HUES64 (cell line): ENCODE measurements at regions not wholly inside any gene's neighbourhood (a gene's known extent, or its start where the extent isn't known, plus 50 kb on each side); places are given as distances from the start of the nearest gene placed in this dataset.

ENCODE experiments used
- H3K27ac ChIP-seq: 2 replicates; pipeline ENCODE4 v1.7.0; 2013; ENCODE audit warnings: low read depth, low read length, inconsistent platforms
- H3K27me3 ChIP-seq: 2 replicates; pipeline ENCODE4 v1.6.1; 2013; ENCODE audit warnings: mild to moderate bottlenecking, low read length; ENCODE audit not compliant: insufficient read depth
- H3K36me3 ChIP-seq: 2 replicates; pipeline ENCODE4 v1.6.1; 2013; ENCODE audit warnings: mild to moderate bottlenecking, low read length; ENCODE audit not compliant: insufficient read depth
- H3K4me1 ChIP-seq: 2 replicates; pipeline ENCODE4 v1.6.1; 2013; ENCODE audit warnings: mild to moderate bottlenecking, low read length, moderate library complexity; ENCODE audit not compliant: insufficient read depth
- H3K4me3 ChIP-seq: 2 replicates; pipeline ENCODE4 v1.5.1; 2013; ENCODE audit warnings: mild to moderate bottlenecking, low read length, moderate library complexity
- H3K9ac ChIP-seq: 2 replicates; pipeline ENCODE4 v1.6.1; 2013; ENCODE audit warnings: mild to moderate bottlenecking, low read depth, low read length
- H3K9me3 ChIP-seq: 2 replicates; pipeline ENCODE4 v1.6.1; 2013; ENCODE audit warnings: low read depth, low read length; ENCODE audit not compliant: insufficient read depth
- WGBS: fragments of 150-250, 120-280 bp; methylation state at CpG from one replicate; pipeline ENCODE4 v1.1.7; 2013; ENCODE audit warnings: missing lambda C conversion rate; 5-methylcytosine and 5-hydroxymethylcytosine counted together

DNA sequence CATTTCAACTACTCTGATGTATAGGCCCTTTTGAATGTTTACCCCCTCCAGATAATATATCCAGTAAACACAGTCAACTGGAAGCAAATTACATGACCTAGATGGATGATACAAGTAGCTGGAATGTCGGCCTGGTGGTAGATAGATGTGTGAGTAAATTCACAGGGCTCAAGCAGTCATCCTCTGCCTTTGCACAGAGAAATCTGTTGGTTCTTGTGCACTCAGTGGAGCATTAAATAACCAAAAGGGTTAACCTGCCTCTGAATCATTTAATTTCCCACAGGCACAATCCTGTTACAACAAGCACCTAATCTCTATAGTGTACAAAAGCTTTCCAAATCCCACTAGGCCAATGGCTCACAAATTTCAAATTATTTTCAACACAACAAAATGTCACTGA is 668.3 kb downstream of the DNAH5 start:
- no peak overlapping the region for H3K4me3 ChIP-seq
- H3K36me3 ChIP-seq: no peaks in the 10 kb centered on the region
- no peaks in the 10 kb centered on the region for H3K9me3 ChIP-seq
- no peaks in the 10 kb centered on the region for H3K4me1 ChIP-seq
- H3K27ac ChIP-seq: no peak overlapping the region
- WGBS: 95% methylated on average over 1 of the region's 1 CpG
- H3K9ac ChIP-seq: no peak overlapping the region
- H3K27me3 ChIP-seq: no peaks in the 10 kb centered on the region

DNA sequence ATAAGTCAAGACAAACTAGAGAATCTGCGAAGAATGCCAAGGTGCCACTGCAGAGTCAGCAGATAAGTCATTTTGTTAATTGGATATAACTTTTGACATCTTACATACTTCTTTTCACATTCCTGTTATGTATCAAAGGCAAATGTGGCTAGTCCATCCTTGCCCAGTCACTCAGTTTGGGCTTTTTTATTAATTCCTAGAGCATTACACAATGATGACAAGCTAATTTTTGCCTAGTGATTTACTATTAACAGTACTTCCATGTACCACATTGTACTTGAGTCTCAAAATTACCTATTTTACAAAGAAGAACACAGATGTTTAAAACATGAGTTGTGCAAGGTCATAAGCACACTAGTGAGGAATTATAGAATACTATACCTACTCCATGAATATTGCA is 680.8 kb downstream of the DNAH5 start:
- WGBS: 92% methylated on average over 1 of the region's 1 CpG
- Histone ChIP-seq H3K27me3 (no peaks in the 10 kb centered on the region), H3K9me3 (no peaks in the 10 kb centered on the region), H3K36me3 (no peaks in the 10 kb centered on the region), H3K4me1 (no peaks in the 10 kb centered on the region), H3K9ac (no peak overlapping the region), H3K27ac (no peak overlapping the region), H3K4me3 (no peak overlapping the region)

DNA sequence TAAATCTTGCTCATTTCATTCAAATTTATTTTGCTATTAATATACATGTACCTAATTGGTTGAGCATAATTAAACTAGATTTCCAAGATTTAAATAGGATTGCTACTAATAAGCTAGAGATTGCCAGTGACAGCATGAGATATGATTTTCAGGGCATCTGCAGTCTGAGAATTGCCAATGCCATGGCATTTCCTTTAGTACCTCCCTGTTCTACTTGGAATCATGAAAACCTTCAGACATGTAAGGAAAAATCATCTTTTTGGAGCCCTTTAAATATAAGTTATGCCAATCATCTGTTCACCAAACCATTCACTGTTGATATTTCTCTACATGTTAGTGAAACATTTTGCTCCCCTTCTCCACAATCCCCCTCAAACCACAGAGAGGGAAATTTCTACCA is 691.4 kb downstream of the DNAH5 start:
- Histone ChIP-seq H3K27me3 (no peaks in the 10 kb centered on the region), H3K9ac (no peak overlapping the region), H3K9me3 (no peaks in the 10 kb centered on the region), H3K36me3 (no peaks in the 10 kb centered on the region), H3K27ac (no peak overlapping the region), H3K4me1 (no peaks in the 10 kb centered on the region), H3K4me3 (no peak overlapping the region)

- Histone ChIP-seq H3K36me3 (no peaks in the 10 kb centered on the region), H3K9ac (no peak overlapping the region), H3K27me3 (no peaks in the 10 kb centered on the region), H3K27ac (no peak overlapping the region), H3K9me3 (no peaks in the 10 kb centered on the region), H3K4me3 (no peak overlapping the region), H3K4me1 (no peaks in the 10 kb centered on the region)
- WGBS: 98% methylated on average over 3 of the region's 5 CpGs
Observed at GRCh38 chr5:13252699-13253098, 691.8 kb downstream of the DNAH5 start.

DNA sequence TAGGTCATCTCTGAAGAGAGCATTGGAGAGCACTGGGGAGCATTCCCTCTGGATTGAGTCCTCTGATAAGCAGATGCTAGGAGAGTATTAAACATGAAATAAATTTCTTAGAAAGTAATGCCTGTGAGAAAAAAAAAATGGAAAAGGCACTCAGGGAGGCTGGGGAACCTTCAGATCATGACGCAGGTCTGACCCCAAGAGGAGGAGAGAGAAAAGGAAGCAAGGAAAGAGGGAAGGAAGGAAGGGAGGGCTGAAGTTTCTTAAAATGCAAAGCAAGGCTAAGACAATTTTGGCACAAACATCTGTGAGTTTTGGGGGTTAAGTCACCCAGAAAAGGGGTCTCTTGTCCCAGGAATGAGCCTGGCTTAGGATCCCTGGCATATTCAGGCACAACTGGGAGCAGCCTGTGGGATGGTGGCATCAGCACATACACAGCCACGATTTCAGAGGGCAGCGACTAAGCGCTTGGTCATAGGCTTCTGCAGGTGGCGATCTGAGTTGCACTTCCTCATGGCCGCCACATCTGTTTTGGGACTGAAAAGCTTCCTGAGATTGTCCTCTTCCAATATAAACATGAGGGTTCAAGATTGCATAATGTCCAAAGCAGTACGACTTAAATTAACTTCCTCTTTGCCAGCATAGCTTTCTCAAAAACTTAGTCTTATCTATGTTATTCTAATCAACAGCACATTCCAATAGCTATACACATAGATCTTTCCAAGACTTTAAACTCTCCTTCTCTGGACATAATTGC is 692.7 kb downstream of the DNAH5 start:
- Histone ChIP-seq H3K27ac (no peak overlapping the region), H3K27me3 (no peaks in the 10 kb centered on the region), H3K4me1 (peaks cover 2% of the 10 kb centered on the region; the same call in 1 of the 2 replicates), H3K9ac (no peak overlapping the region), H3K9me3 (no peaks in the 10 kb centered on the region), H3K36me3 (no peaks in the 10 kb centered on the region), H3K4me3 (no peak overlapping the region)
- WGBS: 81% methylated on average over 7 of the region's 7 CpGs

- Histone ChIP-seq H3K9me3 (no peaks in the 10 kb centered on the region), H3K9ac (no peak overlapping the region), H3K27me3 (no peaks in the 10 kb centered on the region), H3K4me1 (peaks cover 12% of the 10 kb centered on the region; the same call in 1 of the 2 replicates), H3K36me3 (no peaks in the 10 kb centered on the region), H3K4me3 (no peak overlapping the region), H3K27ac (no peak overlapping the region)
- 88% methylated on average over 3 of the region's 4 CpGs for WGBS
Observed at GRCh38 chr5:13250464-13251291, 693.8 kb downstream of the DNAH5 start.

GRCh38 chr5:13249854-13250253 is 694.6 kb downstream of the DNAH5 start:
- Histone ChIP-seq H3K36me3 (no peaks in the 10 kb centered on the region), H3K9me3 (0 out of 2 replicates have a peak, but pooled peaks cover 1% of the 10 kb centered on the region), H3K4me3 (no peak overlapping the region), H3K4me1 (peaks cover 15% of the 10 kb centered on the region; the same call in 1 of the 2 replicates), H3K27ac (no peak overlapping the region), H3K9ac (no peak overlapping the region), H3K27me3 (no peaks in the 10 kb centered on the region)
- 96% methylated on average over 1 of the region's 1 CpG for WGBS

DNA sequence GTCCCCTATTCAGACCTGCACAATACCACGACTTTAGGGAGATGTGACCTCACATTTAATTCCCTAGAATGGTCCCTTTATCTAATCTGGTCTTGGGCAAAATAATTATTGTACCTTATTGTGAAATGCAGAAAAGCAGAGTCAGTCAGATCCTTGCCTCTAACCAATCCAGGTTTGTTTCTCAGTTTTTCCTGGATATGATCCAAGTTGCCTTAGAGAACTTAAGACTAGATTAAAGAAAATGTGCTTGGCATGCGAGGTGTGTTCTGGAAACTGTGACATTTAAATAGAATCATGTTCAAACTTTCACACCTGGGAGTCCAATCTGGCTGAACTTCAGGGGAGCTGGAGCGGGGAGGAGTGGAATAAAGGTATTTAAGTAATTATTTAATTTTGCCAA is 696.2 kb downstream of the DNAH5 start:
- peaks cover 13% of the 10 kb centered on the region for H3K9me3 ChIP-seq
- 98% methylated on average over 3 of the region's 3 CpGs for WGBS
- H3K27ac ChIP-seq: no peak overlapping the region
- H3K4me3 ChIP-seq: no peak overlapping the region
- no peaks in the 10 kb centered on the region for H3K36me3 ChIP-seq
- no peaks in the 10 kb centered on the region for H3K27me3 ChIP-seq
- peaks cover 15% of the 10 kb centered on the region; the same call in 1 of the 2 replicates for H3K4me1 ChIP-seq
- no peak overlapping the region for H3K9ac ChIP-seq

GRCh38 chr5:13246053-13246452 is 698.4 kb downstream of the DNAH5 start:
- peaks cover 23% of the 10 kb centered on the region for H3K9me3 ChIP-seq
- H3K36me3 ChIP-seq: no peaks in the 10 kb centered on the region
- H3K9ac ChIP-seq: peak overlapping the region; percentile 29; the same call in 1 of the 2 replicates
- H3K27ac ChIP-seq: peak overlapping the region; percentile 74; the same call in 1 of the 2 replicates
- peaks cover 15% of the 10 kb centered on the region; the same call in 1 of the 2 replicates for H3K4me1 ChIP-seq
- H3K4me3 ChIP-seq: peak overlapping the region; percentile 26; the same call in 1 of the 2 replicates
- WGBS: 42% methylated on average over 5 of the region's 5 CpGs
- no peaks in the 10 kb centered on the region for H3K27me3 ChIP-seq

DNA sequence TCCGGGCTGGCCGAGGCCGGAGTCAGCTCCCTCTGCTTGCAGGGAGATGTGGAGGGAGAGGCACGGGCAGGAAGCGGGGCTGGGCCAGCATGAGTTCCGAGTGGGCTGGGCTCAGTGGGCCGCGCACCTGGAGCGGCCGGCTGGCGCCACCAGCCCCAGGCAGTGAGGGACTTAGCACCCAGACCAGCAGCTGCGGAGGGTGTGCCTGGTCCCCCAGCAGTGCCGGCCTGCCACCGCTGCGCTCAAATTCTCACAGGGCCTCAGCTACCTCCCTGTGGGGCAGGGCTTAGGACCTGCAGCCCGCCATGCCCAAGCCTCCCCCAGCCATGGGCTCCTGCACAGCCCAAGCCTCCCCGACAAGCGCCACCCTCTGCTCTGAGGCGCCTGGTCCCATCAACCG is 700.3 kb downstream of the DNAH5 start:
- WGBS: 92% methylated on average over 20 of the region's 20 CpGs
- H3K36me3 ChIP-seq: no peaks in the 10 kb centered on the region
- H3K4me1 ChIP-seq: peaks cover 15% of the 10 kb centered on the region; the same call in 1 of the 2 replicates
- H3K27ac ChIP-seq: no peak overlapping the region
- H3K9me3 ChIP-seq: peaks cover 23% of the 10 kb centered on the region
- H3K4me3 ChIP-seq: no peak overlapping the region
- no peak overlapping the region for H3K9ac ChIP-seq
- H3K27me3 ChIP-seq: no peaks in the 10 kb centered on the region

DNA sequence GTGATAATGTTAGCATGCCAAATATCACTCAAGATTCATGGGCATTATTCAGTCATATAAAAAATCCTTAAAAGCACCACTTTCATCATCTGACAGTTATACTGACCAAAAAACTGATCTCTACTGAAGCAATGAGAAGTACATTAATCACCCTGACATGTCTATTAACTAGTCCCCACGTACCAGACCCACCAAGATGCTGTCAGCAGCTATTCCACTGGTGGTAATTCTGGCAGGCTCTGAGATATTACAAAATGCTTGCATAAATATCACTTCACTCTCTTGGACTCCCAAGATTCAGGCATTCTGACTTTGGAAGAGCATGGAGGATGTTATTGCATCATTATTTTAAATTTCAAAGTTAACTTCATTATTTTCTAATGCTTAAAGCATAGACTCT is 717.0 kb downstream of the DNAH5 start:
- Histone ChIP-seq H3K9me3 (no peaks in the 10 kb centered on the region), H3K4me3 (no peak overlapping the region), H3K36me3 (no peaks in the 10 kb centered on the region), H3K27me3 (no peaks in the 10 kb centered on the region), H3K27ac (no peak overlapping the region), H3K9ac (no peak overlapping the region), H3K4me1 (no peaks in the 10 kb centered on the region)
- 90% methylated on average over 1 of the region's 1 CpG for WGBS
